Neural progenitor cell (in vitro differentiated cells): ENCODE measurements at regions not wholly inside any gene's neighbourhood (a gene's known extent, or its start where the extent isn't known, plus 50 kb on each side); places are given as distances from the start of the nearest gene placed in this dataset.

ENCODE experiments used
- DNase-seq: peaks from one replicate; pipeline ENCODE4 v3.0.0-alpha.2; 2016; ENCODE audit warnings: low spot score
- H2AFZ ChIP-seq: fragments of 200-600 bp; sonication (generic); replicated peaks from 2 replicates; pipeline ENCODE4 v1.6.1; 2016; ENCODE audit warnings: antibody characterized with exemption
- H3F3A ChIP-seq: fragments of 200-600 bp; sonication (generic); 2 replicates; pipeline ENCODE4 v1.6.1; 2016; ENCODE audit warnings: antibody characterized with exemption, low read depth
- H3K27ac ChIP-seq: fragments of 200-600 bp; sonication (generic); 2 replicates; pipeline ENCODE4 v1.5.1; 2016; ENCODE audit warnings: mild to moderate bottlenecking
- H3K27me3 ChIP-seq: fragments of 200-600 bp; sonication (generic); 2 replicates; pipeline ENCODE4 v1.6.1; 2016; ENCODE audit warnings: mild to moderate bottlenecking, moderate library complexity
- H3K36me3 ChIP-seq: fragments of 200-600 bp; sonication (generic); 2 replicates; pipeline ENCODE4 v1.5.1; 2016
- H3K4me1 ChIP-seq: fragments of 200-600 bp; sonication (generic); 2 replicates; pipeline ENCODE4 v1.6.1; 2016; ENCODE audit warnings: mixed run types
- H3K4me2 ChIP-seq: fragments of 200-600 bp; sonication (generic); 2 replicates; pipeline ENCODE4 v1.6.1; 2016
- H3K4me3 ChIP-seq: fragments of 200-600 bp; sonication (generic); 2 replicates; pipeline ENCODE4 v1.5.1; 2016
- H3K79me2 ChIP-seq: fragments of 200-600 bp; sonication (generic); 2 replicates; pipeline ENCODE4 v1.6.1; 2016; ENCODE audit warnings: low read depth
- H3K9ac ChIP-seq: fragments of 200-600 bp; sonication (generic); 2 replicates; pipeline ENCODE4 v1.6.1; 2016
- H3K9me3 ChIP-seq: fragments of 200-600 bp; sonication (generic); 2 replicates; pipeline ENCODE4 v1.5.1; 2016; ENCODE audit warnings: low read depth
- H4K20me1 ChIP-seq: fragments of 200-600 bp; sonication (generic); 2 replicates; pipeline ENCODE4 v1.6.1; 2016; ENCODE audit warnings: low read depth
- H3K27ac Mint-ChIP-seq: 3 replicates; pipeline ENCODE4 v1.8.0; 2021; ENCODE audit warnings: mixed read lengths
- H3K27me3 Mint-ChIP-seq: 2 replicates; pipeline ENCODE4 v1.8.0; 2022; ENCODE audit warnings: low read depth, mild to moderate bottlenecking, inconsistent platforms, moderate library complexity, mixed read lengths; ENCODE audit not compliant: insufficient read depth
- H3K36me3 Mint-ChIP-seq: 3 replicates; pipeline ENCODE4 v1.8.0; 2021; ENCODE audit warnings: mixed read lengths
- H3K4me1 Mint-ChIP-seq: 3 replicates; pipeline ENCODE4 v1.8.0; 2021; ENCODE audit warnings: mixed read lengths
- H3K4me3 Mint-ChIP-seq: 3 replicates; pipeline ENCODE4 v1.8.0; 2021; ENCODE audit warnings: mild to moderate bottlenecking, moderate library complexity, mixed read lengths
- H3K9me3 Mint-ChIP-seq: 3 replicates; pipeline ENCODE4 v1.8.0; 2020; ENCODE audit warnings: mixed read lengths
- EZH2 ChIP-seq: fragments of 200-600 bp; sonication (generic); IDR thresholded peaks from 2 replicates; pipeline ENCODE4 v1.6.1; 2017; ENCODE audit warnings: antibody characterized with exemption, mild to moderate bottlenecking, moderate library complexity
- EZH2phosphoT487 ChIP-seq: fragments of 200-600 bp; sonication (generic); IDR thresholded peaks from 2 replicates; pipeline ENCODE4 v1.6.1; 2017; ENCODE audit warnings: antibody characterized with exemption
- TF ChIP-seq, protein P1 (sequence below): fragments of 200-600 bp; sonication (generic); IDR thresholded peaks from 2 replicates; pipeline ENCODE4 v1.5.1; 2017; ENCODE audit warnings: antibody characterized with exemption, mild to moderate bottlenecking

DNA sequence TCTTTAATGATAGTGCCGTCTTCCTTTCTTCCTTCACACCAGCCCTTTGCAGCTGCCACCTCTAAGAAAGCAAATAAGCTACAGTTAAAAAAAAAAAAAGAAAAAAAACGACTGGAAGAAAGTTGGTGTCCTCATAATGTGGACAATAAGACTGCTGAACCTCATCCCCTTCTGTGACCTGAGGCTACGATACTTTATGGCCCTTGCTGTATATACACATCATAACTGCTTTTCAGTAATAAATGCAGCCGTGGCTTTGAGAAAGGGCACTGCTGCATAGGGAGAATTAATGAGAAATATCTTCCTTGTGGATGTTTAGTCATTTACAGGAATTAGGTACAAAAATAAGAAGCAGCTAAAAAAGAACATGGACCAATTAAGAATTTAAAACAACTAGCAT lies 333.8 kb upstream of the ADGRL2 start:
- H3K27ac Mint-ChIP-seq: peak overlapping the region; percentile 90

DNA sequence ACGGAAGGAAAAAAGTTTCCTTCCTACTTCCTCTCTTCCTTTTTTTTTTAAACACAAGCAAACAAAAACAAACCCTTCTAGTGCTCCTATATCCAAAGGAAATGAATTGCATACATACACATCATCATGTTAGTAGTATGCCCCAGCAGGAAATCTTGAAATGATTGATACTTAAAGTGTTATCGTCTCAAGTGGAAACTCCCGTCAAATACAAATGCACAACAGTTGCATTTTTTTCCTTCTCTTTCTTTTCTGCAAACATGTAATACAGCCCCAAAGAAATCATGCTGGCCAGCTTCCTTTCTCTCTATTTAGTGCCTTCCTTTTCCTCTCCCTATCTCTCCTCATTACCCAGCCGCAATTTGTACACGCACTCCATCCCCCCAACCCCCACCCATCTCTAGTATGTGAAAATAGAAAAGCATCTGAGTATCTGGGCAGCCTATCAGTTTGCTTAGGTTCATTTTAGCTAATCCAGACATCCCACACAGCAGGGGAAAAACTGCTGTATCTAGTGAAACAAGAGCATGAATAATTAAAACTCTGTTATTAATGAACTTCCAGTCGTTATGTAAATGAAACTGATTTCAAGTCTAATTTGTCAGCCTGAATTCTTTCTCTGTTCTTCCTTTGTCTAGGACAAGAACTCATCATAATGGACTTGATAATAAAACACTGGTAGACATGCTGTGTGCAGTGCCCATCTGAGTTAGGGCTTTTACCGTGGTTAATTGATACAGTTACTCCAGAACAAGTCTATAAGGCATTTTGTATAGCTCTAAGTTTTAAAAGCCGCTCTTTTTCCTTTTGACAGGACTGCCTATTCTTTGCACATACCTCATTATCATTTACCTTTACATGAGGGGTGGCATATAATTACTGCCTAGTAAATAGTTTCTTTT lies 336.5 kb upstream of the ADGRL2 start:
- H3K27ac Mint-ChIP-seq: peak overlapping the region; percentile 47
- peaks cover 3% of the 10 kb centered on the region for H3K27me3 Mint-ChIP-seq
- Histone ChIP-seq H3K27ac (no peak overlapping the region), H3F3A (peaks cover 21% of the 10 kb centered on the region), H3K4me2 (peak overlapping the region; percentile 32), H2AFZ (no peak overlapping the region), H3K79me2 (no peaks in the 10 kb centered on the region), H3K4me3 (no peak overlapping the region), H3K9me3 (no peaks in the 10 kb centered on the region), H4K20me1 (no peaks in the 10 kb centered on the region), H3K36me3 (no peaks in the 10 kb centered on the region), H3K27me3 (no peaks in the 10 kb centered on the region), H3K9ac (no peak overlapping the region), H3K4me1 (peaks cover 59% of the 10 kb centered on the region)
- TF ChIP-seq EZH2 (no peak), EZH2phosphoT487 (no peak)
- TF ChIP-seq, protein P1, sequence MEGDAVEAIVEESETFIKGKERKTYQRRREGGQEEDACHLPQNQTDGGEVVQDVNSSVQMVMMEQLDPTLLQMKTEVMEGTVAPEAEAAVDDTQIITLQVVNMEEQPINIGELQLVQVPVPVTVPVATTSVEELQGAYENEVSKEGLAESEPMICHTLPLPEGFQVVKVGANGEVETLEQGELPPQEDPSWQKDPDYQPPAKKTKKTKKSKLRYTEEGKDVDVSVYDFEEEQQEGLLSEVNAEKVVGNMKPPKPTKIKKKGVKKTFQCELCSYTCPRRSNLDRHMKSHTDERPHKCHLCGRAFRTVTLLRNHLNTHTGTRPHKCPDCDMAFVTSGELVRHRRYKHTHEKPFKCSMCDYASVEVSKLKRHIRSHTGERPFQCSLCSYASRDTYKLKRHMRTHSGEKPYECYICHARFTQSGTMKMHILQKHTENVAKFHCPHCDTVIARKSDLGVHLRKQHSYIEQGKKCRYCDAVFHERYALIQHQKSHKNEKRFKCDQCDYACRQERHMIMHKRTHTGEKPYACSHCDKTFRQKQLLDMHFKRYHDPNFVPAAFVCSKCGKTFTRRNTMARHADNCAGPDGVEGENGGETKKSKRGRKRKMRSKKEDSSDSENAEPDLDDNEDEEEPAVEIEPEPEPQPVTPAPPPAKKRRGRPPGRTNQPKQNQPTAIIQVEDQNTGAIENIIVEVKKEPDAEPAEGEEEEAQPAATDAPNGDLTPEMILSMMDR: no peak
- H3K4me3 Mint-ChIP-seq: peak overlapping the region; percentile 32
- peak; percentile 11 for DNase-seq
- H3K9me3 Mint-ChIP-seq: no peaks in the 10 kb centered on the region
- H3K36me3 Mint-ChIP-seq: peaks cover under 1% of the 10 kb centered on the region
- H3K4me1 Mint-ChIP-seq: peaks cover 65% of the 10 kb centered on the region

More for the DNA sequence above, 333.8 kb upstream of the ADGRL2 start:
- H3K4me2 ChIP-seq: peak overlapping the region; percentile 50
- H3K4me1 Mint-ChIP-seq: peaks cover 60% of the 10 kb centered on the region
- H3K36me3 ChIP-seq: no peaks in the 10 kb centered on the region
- H3K79me2 ChIP-seq: no peaks in the 10 kb centered on the region
- H3K4me1 ChIP-seq: peaks cover 65% of the 10 kb centered on the region
- H3K4me3 ChIP-seq: peak overlapping the region; percentile 3
- peak overlapping the region; percentile 58 for H3K4me3 Mint-ChIP-seq
- H4K20me1 ChIP-seq: no peaks in the 10 kb centered on the region
- H2AFZ ChIP-seq: no peak overlapping the region
- peak overlapping the region; percentile 55 for H3K27ac ChIP-seq
- H3K27me3 Mint-ChIP-seq: peaks cover under 1% of the 10 kb centered on the region
- peaks cover 26% of the 10 kb centered on the region for H3F3A ChIP-seq
- no peak for DNase-seq
- H3K36me3 Mint-ChIP-seq: no peaks in the 10 kb centered on the region
- no peaks in the 10 kb centered on the region for H3K9me3 ChIP-seq
- no peak overlapping the region for H3K9ac ChIP-seq
- no peaks in the 10 kb centered on the region for H3K9me3 Mint-ChIP-seq
- H3K27me3 ChIP-seq: no peaks in the 10 kb centered on the region
- TF ChIP-seq EZH2 (no peak), EZH2phosphoT487 (no peak)
- TF ChIP-seq, protein P1: no peak

DNA sequence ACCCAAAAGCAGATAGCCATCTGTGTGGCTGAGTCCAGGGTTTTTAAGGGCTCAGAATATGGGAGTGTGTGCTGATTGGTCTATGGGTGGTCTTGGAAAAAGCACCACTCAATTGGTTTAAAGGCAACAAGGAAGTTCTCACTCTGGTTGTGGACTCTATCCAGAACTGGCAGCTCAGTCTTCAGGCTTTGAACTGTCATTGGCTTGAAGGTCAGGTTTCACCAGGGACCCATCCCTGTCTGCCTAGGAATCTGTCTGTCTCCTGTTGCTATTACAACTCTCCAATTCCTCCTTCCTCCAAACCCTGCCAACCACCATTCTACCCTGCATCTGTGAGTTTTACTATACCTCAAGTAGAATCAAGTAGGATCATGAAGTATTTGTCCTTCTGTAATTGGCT lies 341.7 kb upstream of the ADGRL2 start:
- Histone ChIP-seq H3K9ac (no peak overlapping the region), H3K4me1 (peaks cover 21% of the 10 kb centered on the region), H3K9me3 (no peaks in the 10 kb centered on the region), H3F3A (no peaks in the 10 kb centered on the region), H3K36me3 (no peaks in the 10 kb centered on the region), H3K4me2 (no peak overlapping the region), H2AFZ (no peak overlapping the region), H3K4me3 (no peak overlapping the region), H4K20me1 (no peaks in the 10 kb centered on the region), H3K79me2 (no peaks in the 10 kb centered on the region), H3K27ac (no peak overlapping the region), H3K27me3 (no peaks in the 10 kb centered on the region)
- H3K27ac Mint-ChIP-seq: peak overlapping the region; percentile 42
- H3K36me3 Mint-ChIP-seq: peaks cover 1% of the 10 kb centered on the region
- no peak for DNase-seq
- peaks cover 36% of the 10 kb centered on the region for H3K4me1 Mint-ChIP-seq
- no peak overlapping the region for H3K4me3 Mint-ChIP-seq
- no peaks in the 10 kb centered on the region for H3K9me3 Mint-ChIP-seq
- TF ChIP-seq, protein P1: no peak
- no peak for TF ChIP-seq EZH2
- TF ChIP-seq EZH2phosphoT487: no peak
- H3K27me3 Mint-ChIP-seq: peaks cover 6% of the 10 kb centered on the region
